HepG2 (cell line): ENCODE measurements at regions not wholly inside any gene's neighbourhood (a gene's known extent, or its start where the extent isn't known, plus 50 kb on each side); places are given as distances from the start of the nearest gene placed in this dataset.

ENCODE experiments used
- ATAC-seq: fragments of 200-7000 bp; cut with Tn5 transposase; 3 replicates; pipeline ENCODE4 v1.9.1; 2020; ENCODE audit warnings: mild to moderate bottlenecking, moderate library complexity
- BruUV-seq: library from RNA; stranded (reverse); fragments of 400-500 nt; replicated peaks from 2 replicates; lab custom pipeline; 2021; lab: Mats Ljungman, UMichigan
- CTCF ChIA-PET: fragments of 300-600 bp; formaldehyde crosslinking; extraction: SDS; loops from one replicate; lab custom pipeline; 2021; ENCODE audit warnings: low total read pairs, inconsistent platforms, low intra/inter-chr PET ratio; lab: Yijun Ruan, JAX
- POLR2A ChIA-PET: fragments of 350-600 bp; sonication (Branson Sonifier 250); formaldehyde crosslinking; loops from one replicate; lab custom pipeline; 2020; ENCODE audit warnings: antibody characterized with exemption, inconsistent platforms; lab: Yijun Ruan, JAX
- DNase-seq: peaks from one replicate; pipeline ENCODE4 v3.0.0-alpha.2; 2015; ENCODE audit warnings: low spot score
- FAIRE-seq: peaks from 3 replicates; lab custom pipeline; 2011; peaks lifted over from hg19 to GRCh38; lab: Jason Lieb, UNC
- H2AFZ ChIP-seq: one replicate; pipeline ENCODE4 v1.6.1; 2011; ENCODE audit warnings: low read length, inconsistent platforms
- H3K27ac ChIP-seq: fragments of 300-600 bp; 3 replicates; pipeline ENCODE4 v1.8.0; 2011; ENCODE audit warnings: mixed run types, mild to moderate bottlenecking, mixed read lengths, low read length, inconsistent platforms; ENCODE audit not compliant: insufficient read depth; ENCODE audit errors: extremely low read length
- H3K27me3 ChIP-seq, 2 experiments: fragments of 200-600 bp in 1 of 2; 2 replicates in 1 of 2; 3 replicates in 1 of 2; pipeline versions ENCODE4 v1.6.0 to v1.8.0; 2011; ENCODE audit warnings: low read length in 2 of 2, mild to moderate bottlenecking in 2 of 2, moderate library complexity in 2 of 2, inconsistent platforms in 1 of 2; ENCODE audit not compliant: insufficient read depth in 2 of 2, control insufficient read depth in 1 of 2
- H3K36me3 ChIP-seq, 2 experiments: fragments of 200-600 bp in 1 of 2; replicated peaks in 1 of 2; 2 replicates in 1 of 2; 3 replicates in 1 of 2; pipeline versions ENCODE4 v1.5.1 to v1.8.0; 2011; ENCODE audit warnings: low read length in 2 of 2, inconsistent platforms in 1 of 2; ENCODE audit not compliant: insufficient read depth in 2 of 2, control insufficient read depth in 1 of 2
- H3K4me1 ChIP-seq: 2 replicates; pipeline ENCODE4 v1.5.1; 2012; ENCODE audit warnings: low read length, inconsistent platforms; ENCODE audit not compliant: insufficient read depth
- H3K4me2 ChIP-seq: 2 replicates; pipeline ENCODE4 v1.6.0; 2011; ENCODE audit warnings: low read depth, low read length, inconsistent platforms
- H3K4me3 ChIP-seq, 3 experiments: fragments of 200-600 bp in 1 of 3; sonication (generic), shearing (Covaris generic) in 1 of 3; replicated peaks in 1 of 3; 2 replicates each; pipeline ENCODE4 v1.5.1; 2011 to 2016; ENCODE audit warnings: low read length in 3 of 3, inconsistent platforms in 2 of 3, low read depth in 2 of 3, mild to moderate bottlenecking in 2 of 3, control low read depth in 1 of 3, mixed read lengths in 1 of 3; ENCODE audit not compliant: insufficient read depth in 1 of 3
- H3K79me2 ChIP-seq: one replicate; pipeline ENCODE4 v1.6.1; 2011; ENCODE audit warnings: low read length, inconsistent platforms; ENCODE audit not compliant: insufficient read depth
- H3K9ac ChIP-seq: 2 replicates; pipeline ENCODE4 v1.6.0; 2011; ENCODE audit warnings: mild to moderate bottlenecking, low read depth, low read length, inconsistent platforms; ENCODE audit not compliant: insufficient read depth
- H3K9me3 ChIP-seq: 2 replicates; pipeline ENCODE4 v1.5.1; 2012; ENCODE audit warnings: mild to moderate bottlenecking, low read length
- H4K20me1 ChIP-seq: 2 replicates; pipeline ENCODE4 v1.6.0; 2011; ENCODE audit warnings: inconsistent platforms, mild to moderate bottlenecking, low read length, moderate library complexity; ENCODE audit not compliant: insufficient read depth
- BORCS8-MEF2B ChIP-seq: sonication (generic); formaldehyde crosslinking; IDR thresholded peaks from 2 replicates; pipeline ENCODE4 v1.8.0; 2022; ENCODE audit warnings: mild to moderate bottlenecking, missing genetic modification reagents
- CHD2 ChIP-seq: IDR thresholded peaks from 2 replicates; pipeline ENCODE4 v1.6.1; 2011; ENCODE audit warnings: low read depth, low read length, improper control_type of control experiment
- EHMT2 ChIP-seq: fragments of 200-600 bp; sonication (generic); IDR thresholded peaks from 2 replicates; pipeline ENCODE4 v1.7.0; 2017; ENCODE audit warnings: antibody characterized with exemption, low read depth, low read length, borderline replicate concordance
- FIP1L1 ChIP-seq: fragments of 200-400 bp; formaldehyde crosslinking; IDR thresholded peaks from 2 replicates; pipeline ENCODE4 v1.6.1; 2018; ENCODE audit warnings: low read depth, mild to moderate bottlenecking, low read length, moderate library complexity, borderline replicate concordance; ENCODE audit not compliant: insufficient read depth
- MIER2 ChIP-seq: IDR thresholded peaks from 2 replicates; pipeline ENCODE4 v1.6.1; 2016; ENCODE audit warnings: missing biosample characterization, missing genetic modification reagents
- NFRKB ChIP-seq: fragments of 450-650 bp; IDR thresholded peaks from 2 replicates; pipeline ENCODE4 v1.6.1; 2017
- NR3C1 ChIP-seq: sonication (generic); formaldehyde crosslinking; IDR thresholded peaks from 2 replicates; pipeline ENCODE4 v1.4.0; 2020; ENCODE audit warnings: missing genetic modification reagents
- PHF21A ChIP-seq: sonication (generic); formaldehyde crosslinking; IDR thresholded peaks from 2 replicates; pipeline ENCODE4 v1.5.0; 2020; ENCODE audit warnings: mild to moderate bottlenecking, missing genetic modification reagents
- POLR2AphosphoS2 ChIP-seq: IDR thresholded peaks from 2 replicates; pipeline ENCODE4 v1.6.1; 2011; ENCODE audit warnings: low read depth, low read length, improper control_type of control experiment
- RFX1 ChIP-seq: fragments of 450-650 bp; IDR thresholded peaks from 2 replicates; pipeline ENCODE4 v1.6.1; 2017
- THAP7 ChIP-seq: sonication (generic); formaldehyde crosslinking; IDR thresholded peaks from 2 replicates; pipeline ENCODE4 v1.8.1; 2023; ENCODE audit warnings: mild to moderate bottlenecking, missing genetic modification reagents
- ZBTB37 ChIP-seq: sonication (generic); formaldehyde crosslinking; IDR thresholded peaks from 2 replicates; pipeline ENCODE4 v1.4.0; 2020; ENCODE audit warnings: mild to moderate bottlenecking, missing genetic modification reagents
- ZFAT ChIP-seq: sonication (generic); formaldehyde crosslinking; conservative IDR thresholded peaks from 2 replicates; pipeline ENCODE4 v1.8.1; 2023; ENCODE audit warnings: missing genetic modification reagents, inconsistent platforms
- ZNF3 ChIP-seq: IDR thresholded peaks from 2 replicates; pipeline ENCODE4 v1.7.0; 2017; ENCODE audit warnings: inconsistent platforms
- ZNF460 ChIP-seq: sonication (generic); formaldehyde crosslinking; IDR thresholded peaks from 2 replicates; pipeline ENCODE4 v1.5.1; 2020; ENCODE audit warnings: missing genetic modification reagents, mild to moderate bottlenecking, borderline replicate concordance
- ZNF570 ChIP-seq: sonication (generic); formaldehyde crosslinking; IDR thresholded peaks from 2 replicates; pipeline ENCODE4 v1.4.0; 2020; ENCODE audit warnings: mild to moderate bottlenecking, missing genetic modification reagents, borderline replicate concordance
- WGBS: methylation state at CpG from one replicate; pipeline ENCODE4 v1.1.6; 2017; ENCODE audit warnings: low lambda C conversion rate; 5-methylcytosine and 5-hydroxymethylcytosine counted together
- in situ Hi-C: cut with HindIII; loops from 2 replicates; pipeline ENCODE4 v1.10.0; 2017; ENCODE audit warnings: low pct_unique_long_range_greater_than_20kb; ENCODE audit not compliant: extremely low pct_ligation_motif_present
- intact Hi-C: fragments of 100-400 bp; cut with micrococcal nuclease; formaldehyde crosslinking; loops from one replicate; pipeline ENCODE4 v1.10.0; 2022; ENCODE audit not compliant: unreplicated experiment

- H3K4me3 ChIP-seq: no peak overlapping the region
- no TSS peak for BruUV-seq
- H3K9ac ChIP-seq: no peak overlapping the region
- H3K4me2 ChIP-seq: no peak overlapping the region
- no peak overlapping the region for H2AFZ ChIP-seq
- TF ChIP-seq RFX1 (no peak), PHF21A (CRISPR knock-in tag) (no peak), NFRKB (no peak), NR3C1 (CRISPR knock-in tag) (no peak), EHMT2 (no peak), POLR2AphosphoS2 (no peak), CHD2 (no peak), ZNF3 (CRISPR knock-in tag) (no peak), ZNF460 (CRISPR knock-in tag) (no peak), THAP7 (CRISPR knock-in tag) (no peak), ZFAT (CRISPR knock-in tag) (no peak), FIP1L1 (no peak), BORCS8-MEF2B (CRISPR knock-in tag) (no peak), MIER2 (CRISPR knock-in tag) (no peak), ZBTB37 (CRISPR knock-in tag) (no peak), ZNF570 (CRISPR knock-in tag) (no peak)
- 0 out of 5 replicates have a peak, but pooled peaks cover 0 to 3% of the 10 kb centered on the region in 2 experiments for H3K27me3 ChIP-seq
- no peaks in the 10 kb centered on the region for H3K4me1 ChIP-seq
- ATAC-seq (no peak), FAIRE-seq (no peak), DNase-seq (no peak)
- WGBS: 0% methylated on average over 1 of the region's 1 CpG
- POLR2A ChIA-PET: no interaction called here
- no peaks in the 10 kb centered on the region for H4K20me1 ChIP-seq
- no peaks in the 10 kb centered on the region for H3K36me3 ChIP-seq
- no peaks in the 10 kb centered on the region for H3K9me3 ChIP-seq
- CTCF ChIA-PET: no interaction called here
- in situ Hi-C loops (no loop called here), intact Hi-C loops (no loop called here)
- no peaks in the 10 kb centered on the region for H3K79me2 ChIP-seq
- H3K27ac ChIP-seq: no peak overlapping the region
Observed at GRCh38 chr16:25478476-25478875, 213.3 kb upstream of the HS3ST4 start.
